BJ (cell line): ENCODE measurements at regions not wholly inside any gene's neighbourhood (a gene's known extent, or its start where the extent isn't known, plus 50 kb on each side); places are given as distances from the start of the nearest gene placed in this dataset.

Source experiments
- CTCF ChIA-PET: fragments of 350-600 bp; formaldehyde crosslinking; extraction: SDS; loops from one replicate; lab custom pipeline; 2021; ENCODE audit warnings: antibody characterized with exemption, inconsistent platforms; lab: Yijun Ruan, JAX
- POLR2A ChIA-PET: fragments of 300-600 bp; sonication (Branson Sonifier 250); formaldehyde crosslinking; extraction: SDS; loops from one replicate; lab custom pipeline; 2021; ENCODE audit warnings: antibody characterized with exemption; lab: Charles Lee
- DNase-seq: peaks from one replicate; pipeline ENCODE4 v3.0.0-alpha.2; 2011; ENCODE audit warnings: low read depth
- H3K27me3 ChIP-seq: 2 replicates; pipeline ENCODE4 v1.6.0; 2011; ENCODE audit warnings: low read length; ENCODE audit not compliant: control insufficient read depth, insufficient read depth
- H3K36me3 ChIP-seq: 2 replicates; pipeline ENCODE4 v1.5.1; 2011; ENCODE audit warnings: low read length; ENCODE audit not compliant: control insufficient read depth, insufficient read depth
- H3K4me3 ChIP-seq: 2 replicates; pipeline ENCODE4 v1.5.1; 2011; ENCODE audit warnings: low read depth, mild to moderate bottlenecking, control low read depth, low read length
- CTCF ChIP-seq: IDR thresholded peaks from 2 replicates; pipeline ENCODE4 v1.5.1; 2011; ENCODE audit warnings: low read depth, mild to moderate bottlenecking, control low read depth, inconsistent platforms, low read length, moderate library complexity; ENCODE audit not compliant: insufficient read depth

- DNase-seq: no peak
- H3K36me3 ChIP-seq: no peaks in the 10 kb centered on the region
- POLR2A ChIA-PET: no interaction called here
- H3K4me3 ChIP-seq: no peak overlapping the region
- CTCF ChIA-PET: no interaction called here
- H3K27me3 ChIP-seq: no peaks in the 10 kb centered on the region
- no peak for TF ChIP-seq CTCF
Measured at GRCh38 chr3:125654526-125654925, 59.2 kb upstream of the OSBPL11 start.

DNA sequence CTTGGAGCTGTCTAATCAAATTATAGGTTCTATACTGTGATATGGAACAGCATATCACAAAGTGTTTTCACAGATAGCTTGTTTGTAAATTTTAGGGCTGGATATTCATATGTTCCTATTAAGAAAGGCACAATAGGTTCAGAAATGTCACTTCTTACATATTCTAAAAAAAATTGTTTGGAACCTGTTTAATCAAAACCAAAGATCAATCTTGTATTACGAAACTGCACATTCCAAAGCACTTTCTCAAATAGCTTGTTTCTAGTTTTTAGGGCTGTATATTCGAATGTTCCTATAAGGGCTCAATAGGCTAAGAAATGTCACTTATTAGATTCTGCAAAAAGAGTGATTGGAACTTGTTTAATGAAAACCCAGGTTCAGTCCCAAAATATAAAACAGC, 67.4 kb upstream of the OSBPL11 start:
- ChIA-PET POLR2A (no interaction called here), CTCF (interaction anchor here (1.5 kb wide), 1 partner anchor 14 kb away, joined by 4 read pairs; no protein-coding TSS in a partner anchor)
- H3K27me3 ChIP-seq: no peaks in the 10 kb centered on the region
- no peak for DNase-seq
- H3K4me3 ChIP-seq: no peak overlapping the region
- no peaks in the 10 kb centered on the region for H3K36me3 ChIP-seq
- TF ChIP-seq CTCF: no peak

GRCh38 chr3:125670352-125670751, 75.1 kb upstream of the OSBPL11 start:
- Histone ChIP-seq H3K27me3 (no peaks in the 10 kb centered on the region), H3K36me3 (no peaks in the 10 kb centered on the region), H3K4me3 (no peak overlapping the region)
- TF ChIP-seq CTCF: no peak
- POLR2A ChIA-PET: no interaction called here
- CTCF ChIA-PET: no interaction called here
- DNase-seq: no peak

GRCh38 chr3:125670945-125671344, 75.6 kb upstream of the OSBPL11 start:
- no peaks in the 10 kb centered on the region for H3K27me3 ChIP-seq
- TF ChIP-seq CTCF: no peak
- POLR2A ChIA-PET: no interaction called here
- no peak overlapping the region for H3K4me3 ChIP-seq
- no peak for DNase-seq
- CTCF ChIA-PET: no interaction called here
- H3K36me3 ChIP-seq: no peaks in the 10 kb centered on the region

- DNase-seq: no peak
- H3K27me3 ChIP-seq: no peaks in the 10 kb centered on the region
- no peak for TF ChIP-seq CTCF
- POLR2A ChIA-PET: no interaction called here
- CTCF ChIA-PET: no interaction called here
- no peaks in the 10 kb centered on the region for H3K36me3 ChIP-seq
- no peak overlapping the region for H3K4me3 ChIP-seq
Measured at GRCh38 chr3:125671461-125672243, 76.4 kb upstream of the OSBPL11 start.
